Posterior cingulate gyrus (tissue), 11 donors: ENCODE measurements at regions not wholly inside any gene's neighbourhood (a gene's known extent, or its start where the extent isn't known, plus 50 kb on each side); places are given as distances from the start of the nearest gene placed in this dataset.
A peak's percentile ranks its signal among the peaks of the same experiment; 100 is the strongest.
"Not testable (repeated sequence)": the region's sequence is repeated elsewhere in the genome, so short reads cannot be mapped to it uniquely, and the experiment has no call there.

Experiments
- DNase-seq, 10 donors: peaks; one replicate each; pipeline versions ENCODE4 v3.0.0 to v3.0.0-alpha.2; 2020 to 2021; ENCODE audit warnings: mixed read lengths in 3 of 10
- intact Hi-C: fragments of 100-400 bp; cut with DNase I; formaldehyde crosslinking; loops from one replicate; pipeline ENCODE4 v1.15.1; 2023

DNA sequence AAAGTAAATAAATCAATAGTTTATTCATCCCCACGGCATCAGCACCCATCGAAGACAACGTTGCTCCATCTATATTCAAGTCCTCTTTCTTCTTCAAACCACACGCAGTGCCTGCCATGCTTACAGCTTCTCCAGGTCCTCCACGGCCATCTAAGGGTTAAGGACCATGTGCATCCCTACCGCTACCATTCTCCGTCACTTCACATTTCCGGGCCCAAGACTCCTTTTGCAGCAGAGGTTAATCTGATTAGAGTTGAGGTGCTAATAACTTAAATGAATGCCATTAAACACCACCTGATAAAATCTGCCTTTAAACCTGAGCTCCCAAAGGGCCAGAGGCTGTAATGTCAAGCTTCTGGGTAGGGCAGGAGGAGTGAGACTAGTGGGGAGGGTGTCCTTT lies 79.7 kb upstream of the CCND2 start:
- intact Hi-C loops = no loop called here
- DNase-seq = no peak

DNA sequence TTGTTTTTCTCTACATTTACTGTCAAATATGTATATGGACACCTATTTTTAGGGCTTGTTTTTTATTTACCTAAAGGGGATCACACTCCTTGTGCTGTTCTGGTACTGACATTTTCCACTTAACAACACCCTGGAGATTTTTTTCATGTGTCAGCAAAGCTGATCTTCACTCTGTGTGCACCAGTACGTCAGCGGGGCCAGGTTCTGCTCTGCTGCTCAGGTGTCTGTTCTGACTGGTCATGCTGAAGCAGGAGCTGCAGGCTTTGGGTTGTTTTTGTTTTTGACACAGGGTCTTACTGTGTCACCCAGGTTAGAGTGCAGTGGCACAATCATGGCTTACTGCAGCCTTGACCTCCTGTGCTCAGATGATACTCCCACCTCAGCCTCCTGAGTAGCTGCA lies 81.9 kb upstream of the CCND2 start:
- intact Hi-C loops = no loop called here
- no peak for DNase-seq

DNA sequence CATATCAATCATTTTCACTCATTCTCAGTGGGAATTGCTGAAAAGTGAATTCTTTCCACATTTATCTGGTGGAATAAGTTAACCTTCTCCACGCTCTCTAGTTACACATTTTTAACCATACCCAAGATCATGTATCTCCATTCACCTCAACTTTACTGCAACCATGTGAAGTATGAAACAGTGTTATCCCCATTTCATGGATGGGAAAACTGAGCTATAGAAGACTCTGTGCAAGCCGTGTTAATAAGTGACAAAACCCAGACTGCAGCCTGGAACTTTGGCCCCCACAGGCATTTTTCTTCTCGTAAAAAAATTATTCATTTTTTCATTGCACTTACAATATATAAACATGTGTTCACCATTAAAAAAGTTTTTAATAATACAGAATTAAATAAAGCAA lies 82.4 kb upstream of the CCND2 start:
- intact Hi-C loops = no loop called here
- no peak for DNase-seq

DNA sequence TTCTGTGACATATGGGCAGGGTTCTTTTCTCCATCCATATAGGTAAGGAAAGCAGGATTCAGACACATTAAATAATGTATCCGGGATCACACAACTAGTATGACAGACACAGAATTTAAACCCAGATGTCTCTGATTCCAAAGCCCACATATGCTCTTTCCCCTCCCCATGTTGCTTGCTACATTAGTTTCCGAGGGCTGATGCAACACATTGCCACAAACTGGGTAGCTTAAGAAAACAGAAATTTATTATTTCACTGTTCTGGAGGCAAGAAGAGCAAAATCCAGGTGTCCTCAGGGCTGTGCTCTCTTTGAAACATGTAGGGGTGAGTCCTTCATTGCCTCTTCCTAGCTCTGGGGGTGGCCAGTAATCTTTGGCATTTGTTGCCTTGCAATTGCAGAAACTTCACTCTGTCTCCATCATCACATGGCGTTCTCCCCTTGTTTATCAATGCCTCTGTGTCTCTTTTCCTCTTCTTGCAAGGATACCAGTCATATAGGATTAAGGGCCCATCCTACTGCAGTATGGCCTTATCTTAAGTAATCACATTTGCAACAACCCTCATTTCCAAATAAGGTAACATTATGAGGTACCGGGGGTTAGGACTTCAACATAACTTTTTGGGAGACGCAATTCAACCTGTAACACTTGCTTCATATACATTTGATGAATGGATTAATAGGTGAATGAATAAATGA lies 83.0 kb upstream of the CCND2 start:
- no peak for DNase-seq
- intact Hi-C loops = no loop called here

DNA sequence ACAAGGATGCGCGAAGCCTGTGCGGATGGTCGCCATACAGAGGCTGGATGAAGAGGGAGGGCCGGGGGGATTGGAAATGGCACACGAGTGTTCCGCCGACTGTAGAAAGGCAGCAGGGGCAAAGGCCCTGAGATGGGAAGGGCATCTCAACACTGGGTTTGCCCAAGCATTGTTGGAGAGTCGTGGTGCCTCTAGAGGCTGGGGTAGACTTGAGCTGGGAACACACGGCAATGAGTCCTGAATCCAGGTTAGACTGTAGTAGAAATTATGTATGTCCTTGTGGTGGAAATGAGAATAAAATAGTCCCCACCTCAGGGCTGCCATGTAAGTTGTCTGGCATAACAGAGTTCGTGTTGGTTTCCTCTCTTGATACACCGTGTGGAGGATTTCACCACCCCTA lies 83.8 kb upstream of the CCND2 start:
- intact Hi-C loops = no loop called here
- DNase-seq = no peak

DNA sequence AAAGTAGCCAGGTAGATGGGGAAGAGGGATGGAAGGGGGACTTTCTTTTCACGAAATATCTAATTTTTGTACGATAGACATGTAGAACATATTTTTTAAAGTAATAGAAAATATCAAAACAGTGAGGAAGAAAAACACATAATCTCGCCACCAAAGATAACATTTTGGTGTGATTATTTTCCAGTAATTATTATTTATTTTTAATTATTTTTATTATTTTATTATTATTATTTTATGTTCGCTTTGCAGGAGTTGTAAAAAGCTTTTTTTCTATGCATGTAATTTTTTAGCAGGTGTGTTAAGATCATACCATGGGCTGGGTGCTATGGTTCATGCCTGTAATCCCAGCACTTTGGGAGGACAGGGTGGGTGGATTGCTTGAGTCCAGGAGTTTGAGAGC lies 85.6 kb upstream of the CCND2 start:
- no peak for DNase-seq
- intact Hi-C loops = no loop called here

DNA sequence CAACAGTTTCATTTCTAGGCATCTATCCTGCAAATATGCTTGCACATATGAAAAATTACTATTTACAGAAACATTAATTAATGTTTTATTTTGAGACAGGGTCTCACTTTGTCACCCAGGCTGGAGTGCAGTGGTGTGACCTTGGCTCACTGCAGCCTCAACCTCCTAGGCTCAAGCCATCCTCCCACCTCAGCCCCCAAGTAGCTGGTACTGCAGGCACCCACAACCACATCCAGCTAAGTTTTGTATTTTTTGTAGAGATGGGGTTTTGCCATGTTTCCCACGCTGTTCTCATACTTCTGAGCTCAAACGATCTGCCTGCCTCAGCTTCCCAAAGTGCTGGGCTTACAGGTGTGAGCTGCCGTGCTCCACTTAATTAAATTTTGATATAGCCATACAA lies 86.2 kb upstream of the CCND2 start:
- intact Hi-C loops, DNase-seq: not testable (repeated sequence)

DNA sequence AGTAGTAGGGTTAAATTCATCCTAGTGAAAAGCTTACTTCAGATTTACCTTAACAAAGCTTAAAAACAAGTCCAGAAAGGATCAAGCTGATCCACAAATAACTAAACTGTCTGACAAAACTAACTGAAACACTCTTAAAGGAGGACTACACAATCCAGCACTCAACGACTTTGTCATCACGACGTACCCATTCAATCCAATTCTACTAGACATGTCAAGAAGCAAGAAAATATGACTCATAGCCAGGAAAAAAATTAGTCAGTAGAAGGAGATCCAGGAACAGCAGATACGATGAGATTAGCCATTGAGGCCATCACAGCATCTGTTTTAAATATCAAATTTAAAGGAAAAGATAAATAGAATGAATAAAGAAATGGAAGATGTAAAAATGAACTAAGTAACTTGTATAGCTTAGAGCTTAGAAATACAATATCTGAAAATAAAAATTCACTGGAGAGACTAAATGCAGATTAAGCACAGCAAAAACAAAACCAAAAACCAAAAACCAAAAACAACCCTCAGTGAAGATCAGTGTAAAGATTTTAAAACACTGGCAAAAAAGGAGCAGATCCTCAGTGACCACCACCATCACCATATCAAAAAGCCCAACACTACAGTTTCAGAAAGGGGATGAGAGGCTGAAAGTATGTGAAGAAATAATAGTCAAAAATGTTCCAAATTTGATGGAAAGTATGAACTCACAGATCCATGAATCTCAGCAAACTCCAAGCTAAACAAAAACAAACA lies 95.0 kb upstream of the CCND2 start:
- intact Hi-C loops = no loop called here
- DNase-seq = no peak

DNA sequence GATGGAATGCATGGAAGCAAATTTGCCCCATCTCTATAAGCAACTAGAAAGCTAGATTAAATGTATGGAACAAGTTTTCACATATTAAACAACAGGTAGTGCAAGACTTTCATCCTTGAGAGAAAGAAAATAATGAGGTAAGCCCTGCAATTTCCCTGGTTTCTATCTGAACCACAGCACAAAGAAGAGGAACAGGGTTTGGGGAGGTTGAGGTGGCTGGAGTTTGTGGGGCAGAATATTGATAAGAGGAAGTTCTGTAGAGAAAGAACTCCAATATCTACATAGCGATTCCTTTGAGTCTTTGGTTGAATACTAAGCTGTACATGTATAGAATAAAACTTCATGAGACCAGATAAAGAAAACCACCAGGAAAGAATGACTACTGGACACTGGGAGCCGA lies 96.3 kb upstream of the CCND2 start:
- intact Hi-C loops = no loop called here

DNA sequence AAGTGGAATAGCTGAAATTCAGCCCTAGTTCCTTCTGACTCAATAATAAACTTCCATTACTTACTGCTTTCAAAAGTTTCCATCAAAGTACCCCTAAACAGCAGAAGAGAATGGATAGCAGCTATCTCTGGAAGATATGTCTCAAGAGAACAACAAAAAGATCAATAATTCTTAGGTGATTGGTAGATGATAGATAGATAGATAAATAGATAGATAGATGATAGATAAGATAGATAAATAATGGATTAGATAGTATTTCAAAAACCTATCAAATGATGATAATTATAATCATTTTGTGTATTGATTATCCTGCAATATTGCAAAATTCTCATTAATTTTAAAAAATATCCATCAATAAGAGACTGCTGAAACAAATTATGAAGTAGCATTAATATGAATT lies 97.4 kb upstream of the CCND2 start:
- no peak for DNase-seq
- intact Hi-C loops = no loop called here

More for the DNA sequence above, 96.3 kb upstream of the CCND2 start:
- no peak for DNase-seq

DNA sequence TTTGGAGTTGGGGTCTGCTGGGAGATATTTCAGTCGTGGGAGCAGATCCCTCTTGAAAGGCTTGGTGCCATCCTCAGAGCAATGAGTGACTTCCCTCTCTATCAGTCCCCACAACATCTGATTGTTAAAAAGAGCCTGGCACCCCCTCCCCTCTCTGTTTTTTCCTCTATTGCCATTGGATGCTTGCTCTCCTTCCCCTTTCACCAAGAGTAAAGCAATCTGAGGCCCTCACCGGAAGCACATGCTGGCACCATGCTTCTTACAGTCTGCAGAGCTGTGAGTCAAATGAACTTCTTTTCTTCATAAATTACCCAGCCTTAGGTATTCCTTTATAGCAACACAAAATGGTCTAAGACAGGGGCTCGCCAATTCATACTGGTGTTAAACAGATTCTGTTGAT lies 99.1 kb upstream of the CCND2 start:
- no peak for DNase-seq

DNA sequence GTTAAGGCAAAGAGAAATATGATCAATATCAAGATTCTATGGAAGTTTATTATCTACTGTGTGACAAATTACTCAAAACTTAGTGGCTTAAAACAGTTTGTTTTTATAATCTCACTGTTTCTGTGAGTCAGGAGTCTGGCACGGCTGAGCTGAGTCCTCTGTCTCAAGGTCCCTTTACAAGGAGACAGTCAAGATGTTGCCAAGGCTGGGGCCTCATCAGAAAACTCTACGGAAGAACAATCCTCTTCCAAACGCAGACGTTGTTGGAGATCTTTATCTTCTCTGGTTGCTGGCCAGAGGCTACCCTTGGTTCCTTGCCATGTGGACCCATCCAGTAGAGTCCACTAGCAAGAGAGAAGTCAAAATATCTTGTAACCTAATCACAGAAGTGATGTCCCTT lies 100.6 kb upstream of the CCND2 start:
- intact Hi-C loops = no loop called here

More for the DNA sequence above, 99.1 kb upstream of the CCND2 start:
- intact Hi-C loops = no loop called here

DNA sequence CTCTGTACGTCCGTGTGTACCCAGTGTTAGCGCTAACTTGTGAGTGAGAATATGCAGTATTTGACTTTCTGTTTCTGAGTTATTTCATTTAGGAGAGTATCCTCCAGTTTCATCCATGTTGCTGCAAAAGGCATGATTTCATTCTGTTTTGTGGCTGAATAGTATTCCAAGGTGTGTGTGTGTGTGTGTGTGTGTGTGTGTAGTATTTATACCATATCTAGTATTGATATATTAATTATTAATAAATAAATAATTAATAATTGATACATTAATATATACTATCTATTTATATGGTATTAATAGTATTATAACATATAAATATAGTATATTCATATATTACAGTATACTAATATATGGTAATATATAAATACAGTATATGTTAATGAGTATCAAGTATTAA lies 101.8 kb upstream of the CCND2 start:
- no peak for DNase-seq
- intact Hi-C loops = no loop called here

More for the DNA sequence above, 100.6 kb upstream of the CCND2 start:
- no peak for DNase-seq

DNA sequence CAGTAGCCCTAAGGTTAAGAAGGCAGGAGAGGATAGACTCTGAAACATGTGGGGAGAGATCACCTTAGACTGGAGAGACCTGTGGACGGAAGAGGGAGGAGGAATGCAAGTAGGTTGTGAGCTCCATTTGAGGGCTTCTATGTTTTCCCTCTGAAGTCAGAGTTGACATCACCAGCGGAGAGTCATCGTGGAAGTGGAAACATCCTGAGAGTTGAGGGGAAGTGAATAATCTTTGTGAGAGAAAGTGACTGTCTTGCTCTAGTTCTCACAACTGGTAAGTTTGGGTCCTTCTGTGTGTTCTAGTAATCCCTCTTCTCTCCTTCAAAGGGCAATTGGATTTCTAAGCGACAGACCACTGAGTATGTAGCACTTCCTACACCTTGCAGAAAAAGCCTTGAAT lies 103.6 kb upstream of the CCND2 start:
- intact Hi-C loops = no loop called here
- DNase-seq = no peak

DNA sequence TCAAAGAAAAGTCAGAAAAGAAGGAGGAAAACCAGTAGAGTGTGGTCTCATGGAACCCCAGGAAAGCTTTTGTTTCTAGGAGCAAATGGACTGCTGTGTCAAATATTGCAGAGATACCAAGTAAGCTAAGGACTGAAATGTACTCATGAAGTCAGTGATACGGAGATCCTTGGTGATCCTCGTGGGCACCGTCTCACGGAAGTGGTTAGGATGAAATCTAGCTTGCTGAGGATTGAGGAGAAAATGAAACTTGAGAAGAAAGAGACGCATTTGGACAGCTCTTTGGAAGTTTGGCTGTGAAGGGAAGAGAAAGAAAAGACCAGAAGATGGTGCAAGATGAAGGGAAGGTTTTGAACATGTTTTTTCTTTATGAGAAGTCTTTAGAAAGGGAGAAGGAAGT lies 104.0 kb upstream of the CCND2 start:
- intact Hi-C loops = no loop called here
- DNase-seq = no peak

DNA sequence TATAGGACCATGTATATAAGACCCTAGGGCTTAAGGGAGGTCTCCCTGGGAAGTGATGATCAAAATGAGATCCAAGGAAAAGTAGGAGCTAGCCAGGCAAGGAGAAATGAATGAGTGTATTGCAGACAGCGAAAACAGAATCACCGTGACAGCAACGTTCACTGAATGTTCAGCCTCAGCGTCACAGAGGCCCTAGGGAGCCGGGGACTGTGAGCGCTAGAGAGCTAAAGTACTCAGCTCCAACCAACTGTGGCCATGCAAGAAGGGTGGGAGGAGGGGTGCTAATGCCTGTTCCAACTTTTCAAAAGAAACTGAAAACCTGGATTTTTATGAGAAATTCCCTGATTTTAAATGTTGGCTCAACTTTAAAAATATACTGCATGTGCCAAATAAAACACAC lies 105.5 kb upstream of the CCND2 start:
- DNase-seq = no peak
- intact Hi-C loops = no loop called here

DNA sequence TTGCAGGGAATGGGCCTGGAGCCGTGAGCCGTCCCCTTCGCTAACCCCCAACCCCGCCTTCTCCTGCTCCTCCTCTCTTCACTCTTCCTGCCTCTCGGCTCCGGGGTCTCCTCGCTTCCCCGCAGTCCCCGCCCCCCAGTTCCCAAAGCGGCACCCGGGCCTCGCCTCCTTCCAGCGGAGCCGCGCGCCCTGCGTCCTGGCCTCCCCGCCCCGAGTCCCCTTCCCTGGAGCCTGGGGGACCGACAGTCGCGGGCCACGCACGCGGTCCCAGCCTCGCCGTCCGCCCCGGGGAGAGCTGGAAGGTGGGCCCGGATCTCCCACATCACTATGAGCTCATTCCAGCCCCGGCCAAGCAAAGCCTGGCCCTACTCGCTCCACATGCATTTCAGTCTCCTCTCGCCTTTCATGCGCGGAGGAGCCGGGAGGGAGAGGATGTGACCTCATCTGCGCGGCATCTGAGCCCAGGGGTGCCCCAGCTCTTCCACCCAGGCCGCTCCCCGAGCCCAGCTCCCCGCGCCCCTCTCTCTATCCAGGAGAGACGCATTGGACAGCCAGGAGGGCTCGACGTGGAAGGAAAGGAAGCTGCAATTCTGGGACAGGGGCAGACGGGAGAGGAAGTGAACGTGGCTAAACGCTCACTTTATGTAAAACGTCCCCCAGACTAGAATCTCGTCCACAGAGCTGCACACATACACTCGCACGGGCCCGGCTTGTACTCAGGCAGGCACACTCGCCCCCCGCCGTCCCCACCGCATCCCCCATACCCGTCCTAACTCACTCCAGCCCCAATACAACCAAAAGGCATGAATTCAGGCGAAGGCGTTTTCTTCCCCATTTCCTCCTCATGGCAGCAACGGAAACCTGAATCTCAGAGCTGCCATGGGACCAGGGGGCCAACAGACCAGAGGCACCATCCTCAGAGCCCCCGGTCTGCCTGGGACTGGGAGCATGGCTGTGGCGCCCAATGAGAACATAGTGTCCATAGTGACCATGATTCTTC lies 108.7 kb upstream of the CCND2 start:
- intact Hi-C loops = no loop called here
- DNase-seq = peak in 7 of 10 donors; percentile 13 to 90 (median 47)

DNA sequence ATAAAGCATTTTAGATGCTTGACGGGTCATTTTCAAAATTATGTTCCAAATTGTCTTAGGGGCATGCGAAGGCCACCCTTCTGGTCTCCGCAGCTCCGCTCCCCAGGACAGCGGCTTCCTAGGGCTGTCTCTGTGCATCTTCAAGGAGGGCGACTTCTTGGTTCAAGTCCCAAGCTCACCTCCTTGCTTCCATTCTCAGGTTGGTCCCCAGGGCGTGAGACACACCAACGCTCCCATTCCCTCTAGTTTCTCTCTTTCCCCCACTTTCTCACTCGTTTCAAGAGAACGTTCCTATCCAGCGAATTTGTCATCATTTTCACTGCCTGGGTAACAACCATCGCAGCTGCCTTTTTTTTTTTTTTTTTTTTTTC lies 109.4 kb upstream of the CCND2 start:
- no peak for DNase-seq
- intact Hi-C loops = no loop called here

DNA sequence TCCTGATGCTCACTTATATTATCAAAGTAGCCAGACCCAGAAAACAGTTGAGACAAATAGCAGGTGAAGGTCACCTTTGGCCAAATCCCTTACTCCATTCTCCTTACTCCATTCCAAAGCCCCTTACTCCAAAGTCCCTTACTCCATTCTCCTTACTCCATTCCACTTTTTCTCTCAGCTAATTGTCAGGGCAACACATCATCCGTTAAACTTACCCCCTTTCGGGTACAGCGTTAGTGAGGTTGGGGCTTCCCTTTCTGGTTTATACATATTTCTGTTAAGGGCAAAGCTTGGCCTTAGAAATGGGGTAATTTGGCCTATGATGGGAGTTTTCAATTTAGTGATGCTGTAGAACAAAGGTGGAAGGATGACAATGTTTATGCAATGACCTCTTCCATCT lies 111.8 kb upstream of the CCND2 start:
- intact Hi-C loops = no loop called here
- no peak for DNase-seq

DNA sequence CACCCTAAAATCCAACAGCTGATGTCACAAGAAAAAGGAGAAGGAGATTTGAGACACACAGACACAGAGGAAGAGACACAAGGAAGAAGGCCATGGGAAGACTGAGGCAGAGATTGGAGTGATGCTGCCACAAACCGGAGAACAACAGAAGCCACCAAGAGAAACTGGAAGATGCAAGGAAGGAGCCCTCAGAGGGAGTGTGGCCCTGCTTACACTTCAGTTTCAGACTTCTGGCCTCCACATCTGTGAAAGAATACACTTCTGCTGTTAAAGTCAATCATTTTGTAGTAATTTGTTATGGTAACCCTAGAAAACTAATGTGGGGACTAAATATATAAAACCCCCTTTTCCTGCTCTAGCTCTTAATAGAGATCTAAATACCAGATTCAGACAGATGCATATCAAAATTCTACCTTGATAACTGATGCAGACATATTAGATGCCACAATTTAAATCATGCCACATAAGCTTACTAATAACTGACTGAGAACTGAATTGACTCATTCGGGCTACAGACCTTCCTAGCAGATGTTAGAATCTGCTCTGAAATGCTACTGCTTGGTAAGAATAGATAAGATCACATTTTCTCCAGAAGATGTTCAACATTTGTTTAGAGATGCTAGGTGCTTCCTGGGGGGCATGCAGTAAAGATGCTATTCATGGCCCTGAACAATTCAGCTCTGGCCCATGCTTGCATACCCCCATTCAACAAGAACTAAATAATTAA lies 113.1 kb upstream of the CCND2 start:
- intact Hi-C loops = no loop called here
- DNase-seq = no peak

DNA sequence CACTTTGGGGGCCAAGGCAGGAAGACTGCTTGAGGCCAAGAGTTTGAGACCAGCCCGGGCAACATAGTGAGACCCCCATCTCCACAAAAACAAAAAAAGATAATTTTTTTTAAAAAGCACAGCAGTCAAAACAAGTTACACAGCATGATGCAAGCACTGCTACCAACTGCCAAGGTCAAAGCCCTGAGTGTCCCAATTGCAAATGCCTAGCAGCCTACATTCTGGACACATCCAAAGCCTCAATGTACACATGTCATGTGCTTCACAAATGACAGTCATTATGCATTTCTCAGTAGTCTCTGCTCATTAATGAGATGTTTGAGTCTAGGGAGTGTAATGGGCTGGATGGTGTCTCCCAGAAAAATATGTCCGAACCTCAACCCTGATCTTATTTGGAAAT lies 113.7 kb upstream of the CCND2 start:
- intact Hi-C loops = no loop called here
- DNase-seq = no peak
